Thyroid gland (tissue), 1 donor: ENCODE measurements at regions not wholly inside any gene's neighbourhood (a gene's known extent, or its start where the extent isn't known, plus 50 kb on each side); places are given as distances from the start of the nearest gene placed in this dataset. TPM values are rescaled to one million over a fixed set of nuclear protein-coding genes. Genes with fewer than 3 reads are reported as not detected.

Experiments
- small RNA-seq: library from RNA; depleted of rRNA; stranded (forward); fragments of <200 nt; gene quantifications from one replicate; pipeline ENCODE3, GENCODE V24; 2016

Small RNA genes in the stretch of these regions (small RNA-seq; reads per million reads assigned to genes)
- not detected for gene RNY3P3
